NB4 (cell line): ENCODE measurements at regions not wholly inside any gene's neighbourhood (a gene's known extent, or its start where the extent isn't known, plus 50 kb on each side); places are given as distances from the start of the nearest gene placed in this dataset.

ENCODE experiments used
- CTCF ChIP-seq: IDR thresholded peaks from one replicate; pipeline ENCODE4 v1.5.1; 2012; ENCODE audit warnings: low read depth, low read length
- MAX ChIP-seq: IDR thresholded peaks from 2 replicates; pipeline ENCODE4 v1.6.1; 2011; ENCODE audit warnings: low read depth, low read length
- POLR2A ChIP-seq: IDR thresholded peaks from 2 replicates; pipeline ENCODE4 v1.6.1; 2011; ENCODE audit warnings: mild to moderate bottlenecking; ENCODE audit not compliant: insufficient read length; ENCODE audit errors: extremely low read depth

GRCh38 chr3:127061641-127062040 lies 78.7 kb downstream of the PLXNA1 start:
- TF ChIP-seq CTCF (no peak), POLR2A (no peak), MAX (no peak)
